HCT116 (cell line): ENCODE measurements at regions not wholly inside any gene's neighbourhood (a gene's known extent, or its start where the extent isn't known, plus 50 kb on each side); places are given as distances from the start of the nearest gene placed in this dataset.

ENCODE experiments used
- ATAC-seq: fragments of 200-7000 bp; cut with Tn5 transposase; 2 replicates; pipeline ENCODE4 v1.9.1; 2020; ENCODE audit warnings: mild to moderate bottlenecking, moderate library complexity
- BruUV-seq: library from RNA; stranded (reverse); fragments of 400-500 nt; replicated peaks from 2 replicates; lab custom pipeline; 2021; lab: Mats Ljungman, UMichigan
- CTCF ChIA-PET: fragments of 300-600 bp; sonication (Branson Sonifier 250); formaldehyde crosslinking; loops from one replicate; lab custom pipeline; 2021; ENCODE audit warnings: antibody characterized with exemption; lab: Charles Lee
- POLR2A ChIA-PET: fragments of 300-600, 350-600 bp; sonication (Branson Sonifier 250); formaldehyde crosslinking; loops from one replicate; lab custom pipeline; 2021; ENCODE audit warnings: antibody characterized with exemption; lab: Charles Lee
- RAD21 ChIA-PET, 2 experiments: fragments of 300-600 bp; sonication (Branson Sonifier 250); formaldehyde crosslinking; loops; one replicate each; lab custom pipeline; 2023; ENCODE audit warnings: low total read pairs in 2 of 2; ENCODE audit not compliant: uncharacterized antibody in 2 of 2, unreplicated experiment in 2 of 2, low non-redundant PET in 1 of 2; lab: Charles Lee
- DNase-seq: peaks from one replicate; pipeline ENCODE4 v3.0.0-alpha.2; 2010; ENCODE audit warnings: low read depth, low spot score
- H2AFZ ChIP-seq: fragments of 200-600 bp; shearing (Covaris generic), sonication (generic); 2 replicates; pipeline ENCODE4 v1.6.1; 2017; ENCODE audit warnings: low read depth, mixed run types, mixed read lengths, antibody characterized with exemption, low read length; ENCODE audit not compliant: poor library complexity, severe bottlenecking
- H3K27ac ChIP-seq: 2 replicates; pipeline ENCODE4 v1.5.1; 2012; ENCODE audit warnings: low read depth, low read length
- H3K27me3 ChIP-seq: fragments of 200-600 bp; sonication (generic); 2 replicates; pipeline ENCODE4 v1.6.1; 2016; ENCODE audit warnings: mixed run types, low read length, mixed read lengths; ENCODE audit not compliant: insufficient read depth
- H3K36me3 ChIP-seq, 2 experiments: fragments of 200-500 bp in 1 of 2; fragments of 200-600 bp in 1 of 2; sonication (Bioruptor generic) in 1 of 2; sonication (generic) in 1 of 2; 2 replicates each; pipeline versions ENCODE4 v1.5.1 to v1.6.1; 2014 to 2016; ENCODE audit warnings: low read length in 2 of 2, inconsistent platforms in 1 of 2, mixed read lengths in 1 of 2, mixed run types in 1 of 2; ENCODE audit not compliant: insufficient read depth in 2 of 2, control insufficient read depth in 1 of 2
- H3K4me1 ChIP-seq, 2 experiments: fragments of 200-600 bp in 1 of 2; sonication (generic) in 1 of 2; 2 replicates each; pipeline versions ENCODE4 v1.5.1 to v1.6.1; 2012 to 2017; ENCODE audit warnings: low read length in 2 of 2, inconsistent platforms in 1 of 2, mild to moderate bottlenecking in 1 of 2, mixed read lengths in 1 of 2, mixed run types in 1 of 2, moderate library complexity in 1 of 2; ENCODE audit not compliant: insufficient read depth in 2 of 2, control insufficient read depth in 1 of 2
- H3K4me2 ChIP-seq: fragments of 200-600 bp; sonication (generic); 2 replicates; pipeline ENCODE4 v1.6.1; 2017; ENCODE audit warnings: mixed run types, low read length, mixed read lengths
- H3K4me3 ChIP-seq, 2 experiments: fragments of 200-600 bp in 1 of 2; sonication (generic) in 1 of 2; replicated peaks in 1 of 2; 2 replicates each; pipeline ENCODE4 v1.5.1; 2011 to 2016; ENCODE audit warnings: low read length in 2 of 2, control low read depth in 1 of 2, low read depth in 1 of 2, mild to moderate bottlenecking in 1 of 2, mixed read lengths in 1 of 2, mixed run types in 1 of 2
- H3K79me2 ChIP-seq: fragments of 200-600 bp; sonication (generic); 2 replicates; pipeline ENCODE4 v1.6.1; 2017; ENCODE audit warnings: mild to moderate bottlenecking, mixed run types, low read length, moderate library complexity, mixed read lengths; ENCODE audit not compliant: insufficient read depth
- H3K9ac ChIP-seq: fragments of 200-600 bp; sonication (generic); 2 replicates; pipeline ENCODE4 v1.6.1; 2016; ENCODE audit warnings: low read length, mixed read lengths
- H3K9me2 ChIP-seq: fragments of 200-600 bp; sonication (generic), shearing (Covaris generic); 2 replicates; pipeline ENCODE4 v1.6.1; 2017; ENCODE audit warnings: mixed run types, mild to moderate bottlenecking, moderate library complexity; ENCODE audit not compliant: insufficient read depth
- H3K9me3 ChIP-seq, 2 experiments: fragments of 200-500 bp in 1 of 2; fragments of 200-600 bp in 1 of 2; sonication (Bioruptor generic) in 1 of 2; sonication (generic) in 1 of 2; 2 replicates each; pipeline ENCODE4 v1.6.1; 2014 to 2017; ENCODE audit warnings: low read length in 2 of 2, mixed read lengths in 2 of 2, inconsistent platforms in 1 of 2, low read depth in 1 of 2, mild to moderate bottlenecking in 1 of 2, mixed run types in 1 of 2, moderate library complexity in 1 of 2; ENCODE audit not compliant: control insufficient read depth in 1 of 2, insufficient read depth in 1 of 2
- H4K20me1 ChIP-seq: fragments of 200-600 bp; sonication (generic), shearing (Covaris generic); 2 replicates; pipeline ENCODE4 v1.6.1; 2017; ENCODE audit warnings: mixed run types, mild to moderate bottlenecking, moderate library complexity; ENCODE audit not compliant: insufficient read depth
- ATF3 ChIP-seq: IDR thresholded peaks from 2 replicates; pipeline ENCODE4 v1.6.1; 2012
- CBX3 ChIP-seq: IDR thresholded peaks from 2 replicates; pipeline ENCODE4 v1.6.1; 2012; ENCODE audit warnings: low read depth
- CEBPB ChIP-seq: IDR thresholded peaks from 2 replicates; pipeline ENCODE4 v1.6.1; 2012; ENCODE audit warnings: low read depth
- CTCF ChIP-seq, 3 experiments: fragments of 200-600 bp in 1 of 3; sonication (generic) in 1 of 3; IDR thresholded peaks in 2 of 3; conservative IDR thresholded peaks in 1 of 3; 2 replicates each; pipeline ENCODE4 v1.5.1; 2012 to 2017; ENCODE audit warnings: low read depth in 2 of 3, low read length in 2 of 3, antibody characterized with exemption in 1 of 3, borderline replicate concordance in 1 of 3, control low read depth in 1 of 3, mild to moderate bottlenecking in 1 of 3, mixed read lengths in 1 of 3, mixed run types in 1 of 3, moderate library complexity in 1 of 3; ENCODE audit not compliant: insufficient read depth in 1 of 3
- EGR1 ChIP-seq: IDR thresholded peaks from 2 replicates; pipeline ENCODE4 v1.6.1; 2012; ENCODE audit warnings: low read depth
- ELF1 ChIP-seq: IDR thresholded peaks from 2 replicates; pipeline ENCODE4 v1.6.1; 2012; ENCODE audit warnings: low read depth, borderline replicate concordance
- EZH2 ChIP-seq: fragments of 200-600 bp; sonication (generic); IDR thresholded peaks from 2 replicates; pipeline ENCODE4 v1.6.1; 2017; ENCODE audit warnings: antibody characterized with exemption, mixed run types
- EZH2phosphoT487 ChIP-seq: fragments of 200-600 bp; IDR thresholded peaks from 2 replicates; pipeline ENCODE4 v1.6.1; 2018; ENCODE audit warnings: antibody characterized with exemption, borderline replicate concordance
- FOSL1 ChIP-seq: IDR thresholded peaks from 2 replicates; pipeline ENCODE4 v1.6.1; 2012; ENCODE audit warnings: low read depth
- MAX ChIP-seq: IDR thresholded peaks from 2 replicates; pipeline ENCODE4 v1.6.1; 2012
- POLR2A ChIP-seq: IDR thresholded peaks from 2 replicates; pipeline ENCODE4 v1.7.0; 2011; ENCODE audit warnings: borderline replicate concordance; ENCODE audit not compliant: insufficient read depth, insufficient read length; ENCODE audit errors: extremely low read depth
- POLR2AphosphoS5 ChIP-seq: IDR thresholded peaks from 2 replicates; pipeline ENCODE4 v1.6.1; 2011; ENCODE audit warnings: mild to moderate bottlenecking, low read depth, low read length, moderate library complexity
- RAD21 ChIP-seq: IDR thresholded peaks from 2 replicates; pipeline ENCODE4 v1.6.1; 2012; ENCODE audit warnings: low read depth, mild to moderate bottlenecking
- SIN3A ChIP-seq: IDR thresholded peaks from 2 replicates; pipeline ENCODE4 v1.6.1; 2012; ENCODE audit warnings: low read depth
- SP1 ChIP-seq: IDR thresholded peaks from 2 replicates; pipeline ENCODE4 v1.6.1; 2012; ENCODE audit warnings: low read depth
- SRF ChIP-seq: IDR thresholded peaks from 2 replicates; pipeline ENCODE4 v1.6.1; 2012; ENCODE audit warnings: low read depth
- TCF7L2 ChIP-seq: IDR thresholded peaks from 2 replicates; pipeline ENCODE4 v1.7.0; 2011; ENCODE audit warnings: borderline replicate concordance, inconsistent platforms; ENCODE audit not compliant: insufficient read depth, insufficient read length; ENCODE audit errors: extremely low read depth
- ZBTB33 ChIP-seq: IDR thresholded peaks from 2 replicates; pipeline ENCODE4 v1.6.1; 2011; ENCODE audit warnings: mild to moderate bottlenecking, low read length, moderate library complexity; ENCODE audit not compliant: insufficient replicate concordance; ENCODE audit errors: extremely low read depth
- intact Hi-C: fragments of 100-400 bp; cut with micrococcal nuclease; formaldehyde crosslinking; loops from 2 replicates; pipeline ENCODE4 v1.10.0; 2022

- no peak overlapping the region for H3K4me3 ChIP-seq
- ATAC-seq: peak; percentile 42; the same call in 1 of the 2 replicates
- no TSS peak for BruUV-seq
Measured at GRCh38 chr3:147881933-147882332, 472.8 kb downstream of the ZIC1 start.

GRCh38 chr3:147886879-147887278 is 477.7 kb downstream of the ZIC1 start:
- TF ChIP-seq EGR1 (no peak), POLR2A (no peak), TCF7L2 (no peak), CTCF (IDR thresholded peaks at IDR 0.05 in 2 of 3, conservative IDR thresholded peaks at IDR 0.05 in 1 of 3; ENCODE audit: borderline replicate concordance in 1 of 3, insufficient read depth in 1 of 3, low read depth in 2 of 3, low read length in 2 of 3) (no peak), FOSL1 (no peak), ELF1 (no peak), SP1 (no peak), CEBPB (no peak), SIN3A (no peak), RAD21 (no peak), ATF3 (no peak), EZH2 (no peak), ZBTB33 (no peak), POLR2AphosphoS5 (no peak), SRF (no peak), EZH2phosphoT487 (no peak), CBX3 (no peak)
- TF ChIP-seq, all 23 proteins: peak for 0
- POLR2A ChIA-PET: no interaction called here
- Histone ChIP-seq H3K4me3 (no peak overlapping the region), H3K4me2 (no peak overlapping the region), H3K36me3 (no peaks in the 10 kb centered on the region), H3K27me3 (no peaks in the 10 kb centered on the region), H3K9me2 (no peaks in the 10 kb centered on the region), H3K9ac (no peak overlapping the region), H3K27ac (no peak overlapping the region), H3K9me3 (peaks cover 0 to under 1% of the 10 kb centered on the region in 2 experiments; a peak in 2 of 4 replicates), H4K20me1 (no peaks in the 10 kb centered on the region), H2AFZ (no peak overlapping the region), H3K4me1 (no peaks in the 10 kb centered on the region), H3K79me2 (no peaks in the 10 kb centered on the region)
- DNase-seq: no peak
- ATAC-seq: no peak
- BruUV-seq: no TSS peak
- intact Hi-C loops: no loop called here
- RAD21 ChIA-PET: no interaction called here
- CTCF ChIA-PET: no interaction called here

More at GRCh38 chr3:147881933-147882332, 472.8 kb downstream of the ZIC1 start:
- CTCF ChIA-PET: no interaction called here
- RAD21 ChIA-PET: no interaction called here
- Histone ChIP-seq H4K20me1 (no peaks in the 10 kb centered on the region), H3K79me2 (no peaks in the 10 kb centered on the region), H3K27me3 (no peaks in the 10 kb centered on the region), H3K36me3 (no peaks in the 10 kb centered on the region), H3K4me2 (no peak overlapping the region), H3K4me1 (no peaks in the 10 kb centered on the region), H3K9ac (no peak overlapping the region), H3K9me3 (peaks cover 0 to 7% of the 10 kb centered on the region in 2 experiments; a peak in 2 of 4 replicates), H2AFZ (no peak overlapping the region), H3K9me2 (no peaks in the 10 kb centered on the region), H3K27ac (no peak overlapping the region)
- TF ChIP-seq CBX3 (peak; percentile 99), MAX (no peak)
- intact Hi-C loops: no loop called here
- peak; percentile 15 for DNase-seq
- POLR2A ChIA-PET: no interaction called here
